Astrocyte (in vitro differentiated cells and primary cell): ENCODE measurements at regions not wholly inside any gene's neighbourhood (a gene's known extent, or its start where the extent isn't known, plus 50 kb on each side); places are given as distances from the start of the nearest gene placed in this dataset.

ENCODE experiments used
- EZH2 ChIP-seq: IDR thresholded peaks from 2 replicates; pipeline ENCODE4 v1.6.1; 2012; ENCODE audit warnings: mild to moderate bottlenecking, low read length, inconsistent platforms; ENCODE audit not compliant: insufficient read depth
- TF ChIP-seq, protein P1 (sequence below): IDR thresholded peaks from 2 replicates; pipeline ENCODE4 v1.5.1; 2011; ENCODE audit warnings: low read depth, mild to moderate bottlenecking, inconsistent platforms, low read length, moderate library complexity; ENCODE audit not compliant: insufficient read depth

DNA sequence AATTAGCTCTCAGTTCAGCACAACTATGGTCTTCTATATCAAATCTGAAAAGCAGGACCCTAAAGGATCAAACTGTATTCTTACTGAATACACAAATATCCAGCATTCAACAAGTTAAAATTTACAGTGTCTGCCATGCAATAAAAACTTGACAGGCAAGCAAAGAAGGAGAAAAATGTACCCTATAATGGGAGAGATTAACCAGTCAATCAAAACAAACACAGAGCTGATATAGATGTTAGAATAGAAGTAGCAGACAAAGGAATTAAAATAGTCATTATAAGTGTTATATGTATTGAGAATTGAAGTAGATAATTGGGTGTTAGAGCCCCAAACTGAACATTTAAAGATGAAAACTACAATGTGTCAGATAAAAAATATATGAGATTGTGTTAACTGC is 914.9 kb downstream of the EPHA7 start:
- TF ChIP-seq, protein P1, sequence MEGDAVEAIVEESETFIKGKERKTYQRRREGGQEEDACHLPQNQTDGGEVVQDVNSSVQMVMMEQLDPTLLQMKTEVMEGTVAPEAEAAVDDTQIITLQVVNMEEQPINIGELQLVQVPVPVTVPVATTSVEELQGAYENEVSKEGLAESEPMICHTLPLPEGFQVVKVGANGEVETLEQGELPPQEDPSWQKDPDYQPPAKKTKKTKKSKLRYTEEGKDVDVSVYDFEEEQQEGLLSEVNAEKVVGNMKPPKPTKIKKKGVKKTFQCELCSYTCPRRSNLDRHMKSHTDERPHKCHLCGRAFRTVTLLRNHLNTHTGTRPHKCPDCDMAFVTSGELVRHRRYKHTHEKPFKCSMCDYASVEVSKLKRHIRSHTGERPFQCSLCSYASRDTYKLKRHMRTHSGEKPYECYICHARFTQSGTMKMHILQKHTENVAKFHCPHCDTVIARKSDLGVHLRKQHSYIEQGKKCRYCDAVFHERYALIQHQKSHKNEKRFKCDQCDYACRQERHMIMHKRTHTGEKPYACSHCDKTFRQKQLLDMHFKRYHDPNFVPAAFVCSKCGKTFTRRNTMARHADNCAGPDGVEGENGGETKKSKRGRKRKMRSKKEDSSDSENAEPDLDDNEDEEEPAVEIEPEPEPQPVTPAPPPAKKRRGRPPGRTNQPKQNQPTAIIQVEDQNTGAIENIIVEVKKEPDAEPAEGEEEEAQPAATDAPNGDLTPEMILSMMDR, result no peak
- no peak for TF ChIP-seq EZH2
